K562 (cell line): ENCODE measurements at regions not wholly inside any gene's neighbourhood (a gene's known extent, or its start where the extent isn't known, plus 50 kb on each side); places are given as distances from the start of the nearest gene placed in this dataset.

Experiments used
- ATAC-seq: fragments of 200-7000 bp; cut with Tn5 transposase; 3 replicates; pipeline ENCODE4 v1.9.1; 2020; ENCODE audit warnings: moderate library complexity
- BruUV-seq: library from RNA; stranded (reverse); fragments of 400-500 nt; replicated peaks from 2 replicates; lab custom pipeline; 2021; lab: Mats Ljungman, UMichigan
- CTCF ChIA-PET: fragments of 300-600 bp; formaldehyde crosslinking; extraction: SDS; loops from one replicate; lab custom pipeline; 2021; ENCODE audit warnings: low intra/inter-chr PET ratio; lab: Yijun Ruan, JAX
- POLR2A ChIA-PET: fragments of 300-600, 350-650 bp; sonication (Branson Sonifier 250); formaldehyde crosslinking; extraction: SDS; loops from one replicate; lab custom pipeline; 2021; ENCODE audit warnings: antibody characterized with exemption, inconsistent platforms; lab: Yijun Ruan, JAX
- DNase-seq, 4 experiments: peaks; one replicate each; pipeline versions ENCODE4 v3.0.0 to v3.0.0-alpha.2; 2011 to 2018; ENCODE audit warnings: low spot score in 3 of 4, mixed read lengths in 3 of 4; ENCODE audit errors: extremely low read depth in 1 of 4
- FAIRE-seq: peaks from 2 replicates; lab custom pipeline; 2011; peaks lifted over from hg19 to GRCh38; lab: Jason Lieb, UNC
- H2AFZ ChIP-seq: 2 replicates; pipeline ENCODE4 v1.6.0; 2011; ENCODE audit warnings: low read depth, low read length, control low read depth, inconsistent platforms
- H3K27ac ChIP-seq: fragments of 200-600 bp; 3 replicates; pipeline ENCODE4 v1.8.0; 2011; ENCODE audit warnings: low read depth, mild to moderate bottlenecking, control low read depth, inconsistent platforms, low read length, moderate library complexity, mixed read lengths; ENCODE audit errors: extremely low read depth
- H3K27me3 ChIP-seq, 2 experiments: fragments of 300-600 bp in 1 of 2; 2 replicates in 1 of 2; 3 replicates in 1 of 2; pipeline versions ENCODE4 v1.6.0 to v1.8.0; 2011; ENCODE audit warnings: inconsistent platforms in 2 of 2, low read length in 2 of 2, mild to moderate bottlenecking in 1 of 2, mixed read lengths in 1 of 2, moderate library complexity in 1 of 2; ENCODE audit not compliant: control insufficient read depth in 2 of 2, insufficient read depth in 2 of 2
- H3K36me3 ChIP-seq: fragments of 300-600 bp; 3 replicates; pipeline ENCODE4 v1.8.0; 2011; ENCODE audit warnings: mild to moderate bottlenecking, low read length, inconsistent platforms; ENCODE audit not compliant: control insufficient read depth, insufficient read depth
- H3K4me1 ChIP-seq, 2 experiments: fragments of 200-600 bp in 1 of 2; replicated peaks in 1 of 2; 2 replicates in 1 of 2; 3 replicates in 1 of 2; pipeline versions ENCODE4 v1.5.1 to v1.8.0; 2011; ENCODE audit warnings: inconsistent platforms in 2 of 2, low read length in 2 of 2, mild to moderate bottlenecking in 1 of 2, mixed read lengths in 1 of 2, moderate library complexity in 1 of 2; ENCODE audit not compliant: control insufficient read depth in 2 of 2, insufficient read depth in 2 of 2
- H3K4me2 ChIP-seq: 2 replicates; pipeline ENCODE4 v1.6.1; 2011; ENCODE audit warnings: low read length, control low read depth, inconsistent platforms, mixed read lengths; ENCODE audit not compliant: insufficient read depth
- H3K4me3 ChIP-seq: fragments of 200-600 bp; sonication (generic), shearing (Covaris generic); 2 replicates; pipeline ENCODE4 v1.5.1; 2016; ENCODE audit warnings: control low read depth, inconsistent platforms
- H3K79me2 ChIP-seq: fragments of 200-600 bp; 3 replicates; pipeline ENCODE4 v1.8.0; 2011; ENCODE audit warnings: low read length, inconsistent platforms; ENCODE audit not compliant: control insufficient read depth, insufficient read depth
- H3K9ac ChIP-seq, 2 experiments: 2 replicates each; pipeline versions ENCODE4 v1.6.0 to v1.6.1; 2011; ENCODE audit warnings: low read depth in 2 of 2, low read length in 2 of 2, control low read depth in 1 of 2, inconsistent platforms in 1 of 2, mild to moderate bottlenecking in 1 of 2, mixed read lengths in 1 of 2; ENCODE audit not compliant: insufficient read depth in 1 of 2
- H3K9me1 ChIP-seq: one replicate; pipeline ENCODE4 v1.6.0; 2011; ENCODE audit warnings: inconsistent platforms, mild to moderate bottlenecking, low read length, moderate library complexity; ENCODE audit not compliant: control insufficient read depth, insufficient read depth
- H3K9me3 ChIP-seq: replicated peaks from 2 replicates; pipeline ENCODE4 v1.5.1; 2011; ENCODE audit warnings: low read depth, low read length, inconsistent platforms; ENCODE audit not compliant: control insufficient read depth, insufficient read depth
- H4K20me1 ChIP-seq: replicated peaks from 2 replicates; pipeline ENCODE4 v1.6.1; 2011; ENCODE audit warnings: low read length, inconsistent platforms, mixed read lengths; ENCODE audit not compliant: control insufficient read depth, insufficient read depth
- ATF7 ChIP-seq: fragments of 450-650 bp; IDR thresholded peaks from 2 replicates; pipeline ENCODE4 v1.7.1; 2014; ENCODE audit warnings: mild to moderate bottlenecking, moderate library complexity
- BHLHE40 ChIP-seq: IDR thresholded peaks from 2 replicates; pipeline ENCODE4 v1.6.1; 2011; ENCODE audit warnings: low read length, improper control_type of control experiment
- BRD9 ChIP-seq: fragments of 450-650 bp; IDR thresholded peaks from 2 replicates; pipeline ENCODE4 v1.6.1; 2018; ENCODE audit warnings: low read depth; ENCODE audit not compliant: partially characterized antibody
- ZKSCAN1 ChIP-seq: fragments of 150-350 bp; IDR thresholded peaks from 2 replicates; pipeline ENCODE4 v1.6.1; 2016; ENCODE audit warnings: low read depth, low read length
- ZNF347 ChIP-seq: fragments of 450-650 bp; formaldehyde crosslinking; IDR thresholded peaks from 2 replicates; pipeline ENCODE4 v1.4.0; 2020; ENCODE audit warnings: low read depth, mild to moderate bottlenecking, moderate library complexity
- WGBS: fragments of 100-300 bp; shearing (Covaris generic); methylation state at CpG from one replicate; pipeline ENCODE4 v1.1.6; 2016; ENCODE audit warnings: low coverage, mixed read lengths; ENCODE audit not compliant: insufficient coverage; ENCODE audit errors: missing lambda C conversion rate; 5-methylcytosine and 5-hydroxymethylcytosine counted together
- in situ Hi-C: fragments of 300-500 bp; cut with MboI; formaldehyde crosslinking; loops from 4 replicates; pipeline ENCODE4 v1.15.0; 2018; ENCODE audit warnings: inconsistent platforms, mixed read lengths
- intact Hi-C: fragments of 100-400 bp; cut with micrococcal nuclease; formaldehyde crosslinking; loops from 2 replicates; pipeline ENCODE4 v1.14.2; 2022
- TF ChIP-seq, protein P1 (sequence below): fragments of 250-450 bp; sonication (Bioruptor Pico); IDR thresholded peaks from 2 replicates; pipeline ENCODE4 v1.8.0; 2021; ENCODE audit warnings: moderate library complexity, mild to moderate bottlenecking, inconsistent platforms

DNA sequence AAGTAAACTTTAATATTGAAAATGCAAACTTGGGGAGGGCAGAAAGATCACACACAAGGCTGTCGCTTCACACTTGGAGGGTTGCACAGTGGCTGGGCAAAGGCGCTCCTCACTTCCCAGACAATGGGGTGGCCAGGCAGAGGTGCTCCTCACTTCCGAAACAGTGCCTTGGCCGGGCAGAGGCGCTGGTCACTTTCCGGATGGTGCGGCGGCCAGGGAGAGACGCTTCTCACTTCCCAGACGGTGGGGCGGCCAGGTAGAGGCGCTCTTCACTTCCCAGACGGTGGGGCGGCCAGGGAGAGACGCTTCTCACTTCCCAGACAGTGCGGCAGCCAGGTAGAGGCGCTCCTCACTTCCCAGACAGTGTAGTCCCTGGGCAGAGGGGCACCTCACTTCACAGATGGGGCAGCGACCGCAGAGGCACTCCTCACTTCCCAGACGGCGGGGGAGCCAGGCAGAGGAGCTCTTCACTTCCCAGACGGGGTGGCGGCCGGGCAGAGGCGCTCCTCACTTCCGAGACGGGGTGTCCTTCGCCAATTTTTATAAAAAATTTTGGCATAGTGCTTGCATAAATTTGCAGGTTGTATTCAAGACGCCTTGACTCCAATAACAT is 140.8 kb upstream of the PZP start:
- Histone ChIP-seq H3K9me1 (no peaks in the 10 kb centered on the region), H3K27ac (no peak overlapping the region), H3K4me1 (peaks cover 0 to 5% of the 10 kb centered on the region in 2 experiments; a peak in 1 of 5 replicates), H3K27me3 (no peaks in the 10 kb centered on the region), H3K79me2 (no peaks in the 10 kb centered on the region), H4K20me1 (no peaks in the 10 kb centered on the region), H3K9me3 (no peaks in the 10 kb centered on the region; the same call in 1 of the 2 replicates), H3K9ac (no peak overlapping the region), H3K36me3 (no peaks in the 10 kb centered on the region), H3K4me2 (no peak overlapping the region), H3K4me3 (no peak overlapping the region), H2AFZ (no peak overlapping the region)
- BruUV-seq = no TSS peak
- in situ Hi-C loops (loop anchor here (25.0 kb wide), 1 partner anchor 288 kb away; no protein-coding TSS in a partner anchor), intact Hi-C loops (no loop called here)
- no peak for ATAC-seq
- no peak for DNase-seq
- ChIA-PET POLR2A (no interaction called here), CTCF (no interaction called here)
- TF ChIP-seq ATF7 = no peak
- TF ChIP-seq BHLHE40 = no peak
- TF ChIP-seq BRD9 = no peak
- TF ChIP-seq ZKSCAN1 = no peak
- TF ChIP-seq, protein P1, sequence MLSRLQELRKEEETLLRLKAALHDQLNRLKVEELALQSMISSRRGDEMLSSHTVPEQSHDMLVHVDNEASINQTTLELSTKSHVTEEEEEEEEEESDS (CRISPR knock-in tag) = no peak
- TF ChIP-seq ZNF347 = no peak
- FAIRE-seq = no peak
- WGBS = 39% methylated on average over 9 of the region's 29 CpGs
